Astrocyte of the spinal cord (primary cell): ENCODE measurements at regions not wholly inside any gene's neighbourhood (a gene's known extent, or its start where the extent isn't known, plus 50 kb on each side); places are given as distances from the start of the nearest gene placed in this dataset.

ENCODE experiments used
- DNase-seq: peaks from one replicate; pipeline ENCODE4 v3.0.0; 2011; ENCODE audit warnings: low read depth, low spot score
- H3K4me3 ChIP-seq: 2 replicates; pipeline ENCODE4 v1.5.1; 2011; ENCODE audit warnings: low read depth, mild to moderate bottlenecking, low read length, moderate library complexity
- in situ Hi-C: cut with HindIII; loops from 2 replicates; pipeline ENCODE4 v1.10.0; 2017; ENCODE audit warnings: low sequenced_read_pairs
- TF ChIP-seq, protein P1 (sequence below): IDR thresholded peaks from 2 replicates; pipeline ENCODE4 v1.5.1; 2012; ENCODE audit warnings: low read depth, mild to moderate bottlenecking, low read length, inconsistent platforms

DNA sequence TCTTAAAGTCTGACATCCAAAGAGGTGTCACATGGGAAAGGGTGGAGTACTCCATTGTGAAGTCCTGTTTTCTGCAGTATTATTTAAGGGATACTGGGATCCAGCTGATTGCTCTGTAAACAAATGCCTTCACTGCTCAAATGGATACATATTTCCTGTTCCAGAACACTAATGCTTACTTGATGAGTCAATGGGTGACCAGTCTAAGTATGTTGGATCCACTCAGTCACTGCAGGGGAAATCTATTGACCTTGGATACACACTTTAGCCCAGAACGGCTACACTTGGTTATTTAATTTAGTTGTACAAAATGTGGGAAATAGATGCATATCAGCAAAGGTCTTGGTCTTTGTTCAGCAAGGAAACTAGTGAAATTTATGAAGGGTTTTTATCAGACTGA, 261.4 kb downstream of the MAP2K4 start:
- TF ChIP-seq, protein P1, sequence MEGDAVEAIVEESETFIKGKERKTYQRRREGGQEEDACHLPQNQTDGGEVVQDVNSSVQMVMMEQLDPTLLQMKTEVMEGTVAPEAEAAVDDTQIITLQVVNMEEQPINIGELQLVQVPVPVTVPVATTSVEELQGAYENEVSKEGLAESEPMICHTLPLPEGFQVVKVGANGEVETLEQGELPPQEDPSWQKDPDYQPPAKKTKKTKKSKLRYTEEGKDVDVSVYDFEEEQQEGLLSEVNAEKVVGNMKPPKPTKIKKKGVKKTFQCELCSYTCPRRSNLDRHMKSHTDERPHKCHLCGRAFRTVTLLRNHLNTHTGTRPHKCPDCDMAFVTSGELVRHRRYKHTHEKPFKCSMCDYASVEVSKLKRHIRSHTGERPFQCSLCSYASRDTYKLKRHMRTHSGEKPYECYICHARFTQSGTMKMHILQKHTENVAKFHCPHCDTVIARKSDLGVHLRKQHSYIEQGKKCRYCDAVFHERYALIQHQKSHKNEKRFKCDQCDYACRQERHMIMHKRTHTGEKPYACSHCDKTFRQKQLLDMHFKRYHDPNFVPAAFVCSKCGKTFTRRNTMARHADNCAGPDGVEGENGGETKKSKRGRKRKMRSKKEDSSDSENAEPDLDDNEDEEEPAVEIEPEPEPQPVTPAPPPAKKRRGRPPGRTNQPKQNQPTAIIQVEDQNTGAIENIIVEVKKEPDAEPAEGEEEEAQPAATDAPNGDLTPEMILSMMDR: no peak

DNA sequence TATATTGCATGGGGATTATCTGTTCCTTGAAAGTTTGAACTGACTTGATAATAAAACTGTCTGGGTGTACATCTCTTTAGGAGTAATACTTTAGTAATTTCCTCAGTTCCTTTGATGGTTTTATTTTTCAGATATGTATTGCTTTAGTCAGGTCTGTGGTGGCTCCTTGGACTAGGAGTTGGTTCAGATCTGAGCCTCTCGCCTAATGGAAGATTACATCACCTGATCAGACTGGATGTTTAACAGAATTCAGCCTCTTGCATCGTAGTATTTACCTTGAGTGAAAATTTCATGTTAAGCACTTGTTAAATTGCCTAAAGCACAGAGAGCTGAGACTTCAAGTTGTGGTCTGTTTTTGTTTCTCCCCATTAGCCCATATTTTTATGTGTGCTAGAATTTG, 267.3 kb downstream of the MAP2K4 start:
- DNase-seq: no peak
- TF ChIP-seq, protein P1: no peak
- in situ Hi-C loops: no loop called here
- H3K4me3 ChIP-seq: no peak overlapping the region

More for the DNA sequence above, 261.4 kb downstream of the MAP2K4 start:
- in situ Hi-C loops: no loop called here
- H3K4me3 ChIP-seq: no peak overlapping the region
- DNase-seq: peak; percentile 55

DNA sequence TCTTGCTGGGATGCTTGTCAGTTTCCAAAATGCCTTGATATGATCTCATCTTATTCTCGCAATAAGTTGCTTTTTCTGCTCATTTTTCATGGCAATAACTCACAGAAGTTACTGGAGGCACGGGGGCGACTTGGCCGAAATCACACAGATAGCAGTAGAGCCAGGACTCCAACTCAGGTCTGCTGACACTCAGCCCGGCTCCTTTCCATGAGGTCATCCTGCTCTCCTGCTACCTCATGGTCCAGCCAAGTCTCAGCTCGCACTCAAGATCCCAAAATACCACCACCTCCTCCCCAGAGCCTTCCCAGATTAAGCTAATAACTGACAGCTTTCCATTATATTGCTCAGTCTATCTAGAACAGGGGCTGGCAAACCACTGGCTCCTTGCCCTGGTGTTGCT, 269.5 kb downstream of the MAP2K4 start:
- H3K4me3 ChIP-seq: no peak overlapping the region
- TF ChIP-seq, protein P1: no peak
- in situ Hi-C loops: no loop called here
- no peak for DNase-seq

DNA sequence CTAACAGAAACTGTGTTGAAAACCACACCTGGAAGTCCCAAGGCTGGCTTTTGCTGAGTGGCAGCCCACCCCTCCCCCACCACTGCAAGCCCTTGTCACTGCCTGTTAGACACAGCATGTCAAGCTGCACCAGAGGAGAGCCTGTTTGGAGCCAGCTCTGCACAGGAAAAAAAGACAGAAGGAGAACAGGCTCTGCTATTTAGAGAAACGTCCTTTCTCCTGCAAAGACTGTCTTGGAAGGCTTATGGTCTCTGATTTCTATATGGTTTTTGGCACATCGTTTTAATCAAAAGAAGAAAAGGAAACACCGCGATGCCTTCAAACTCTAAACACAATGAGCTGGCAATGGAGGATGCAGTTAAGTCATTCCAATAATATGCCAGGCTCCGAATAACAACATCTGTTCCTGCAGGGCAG, 275.5 kb downstream of the MAP2K4 start:
- in situ Hi-C loops: no loop called here
- H3K4me3 ChIP-seq: no peak overlapping the region
- TF ChIP-seq, protein P1: no peak
- DNase-seq: peak; percentile 8

DNA sequence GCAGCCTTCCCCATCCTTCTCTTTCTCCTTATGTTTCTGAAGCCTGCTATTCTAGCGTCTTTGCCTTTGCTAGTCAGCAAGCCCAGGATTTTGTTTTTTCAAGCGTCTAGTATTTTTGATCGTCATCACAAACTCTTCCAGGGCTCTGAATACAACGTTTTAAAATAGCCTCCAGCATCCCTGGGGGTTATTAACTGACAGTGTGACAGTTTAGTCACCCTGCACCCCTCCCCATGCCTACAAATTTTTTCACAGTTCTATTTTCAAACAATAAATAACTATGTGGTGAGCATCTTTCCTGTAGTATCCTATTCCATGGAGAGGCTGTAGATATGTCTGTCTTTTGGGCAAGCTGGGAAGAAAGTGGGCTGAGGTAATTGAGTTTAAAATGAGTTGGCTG, 280.9 kb downstream of the MAP2K4 start:
- in situ Hi-C loops: no loop called here
- TF ChIP-seq, protein P1: no peak
- DNase-seq: no peak
- no peak overlapping the region for H3K4me3 ChIP-seq

DNA sequence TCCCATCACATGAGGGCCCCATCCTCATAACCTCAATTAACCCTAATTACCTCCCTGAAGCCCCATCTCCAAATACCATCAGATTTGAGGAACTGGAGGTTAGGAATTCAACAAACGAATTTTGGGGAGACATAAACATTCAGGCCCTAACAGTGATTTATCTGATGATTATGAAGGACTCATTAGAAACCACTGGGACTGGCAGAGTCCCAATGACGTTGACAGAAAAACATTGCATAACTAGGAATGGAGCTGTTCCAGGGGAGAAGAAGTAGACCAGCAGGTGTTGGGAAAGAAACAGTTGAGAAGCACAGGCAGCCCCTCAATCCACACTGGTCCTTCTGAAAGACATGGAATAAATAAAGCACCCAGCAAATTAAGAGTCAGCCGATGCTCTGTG, 282.0 kb downstream of the MAP2K4 start:
- H3K4me3 ChIP-seq: no peak overlapping the region
- in situ Hi-C loops: no loop called here
- TF ChIP-seq, protein P1: no peak
- no peak for DNase-seq

DNA sequence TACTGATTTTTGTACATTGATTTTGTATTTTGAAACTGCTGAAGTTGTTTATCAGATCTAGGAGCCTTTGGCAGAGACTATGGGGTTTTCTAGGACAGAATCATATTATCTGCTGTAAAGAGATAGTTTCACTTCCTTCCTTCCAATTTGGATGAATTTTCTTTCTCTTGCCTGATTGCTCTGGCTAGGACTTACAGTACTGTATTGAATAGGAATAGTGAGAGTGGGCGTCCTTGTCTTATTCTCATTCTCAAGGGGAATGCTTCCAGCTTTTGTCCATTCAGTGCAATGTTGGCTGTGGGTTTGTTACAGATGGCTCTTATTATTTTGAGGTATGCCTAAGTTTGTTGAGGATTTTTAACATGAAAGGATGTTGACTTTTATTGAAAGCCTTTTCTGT, 290.1 kb downstream of the MAP2K4 start:
- no peak for DNase-seq
- TF ChIP-seq, protein P1: no peak
- in situ Hi-C loops: no loop called here
- no peak overlapping the region for H3K4me3 ChIP-seq
